Loucy (cell line): ENCODE measurements at regions not wholly inside any gene's neighbourhood (a gene's known extent, or its start where the extent isn't known, plus 50 kb on each side); places are given as distances from the start of the nearest gene placed in this dataset.

Experiments used
- H2AFZ ChIP-seq: fragments of 200-600 bp; sonication (generic); 2 replicates; pipeline ENCODE4 v1.6.0; 2016; ENCODE audit warnings: antibody characterized with exemption, mild to moderate bottlenecking, low read length, moderate library complexity
- H3F3A ChIP-seq: fragments of 200-600 bp; 2 replicates; pipeline ENCODE4 v1.6.0; 2016; ENCODE audit warnings: antibody characterized with exemption, low read depth, mild to moderate bottlenecking
- H3K27me3 ChIP-seq: fragments of 200-600 bp; sonication (generic); 2 replicates; pipeline ENCODE4 v1.6.1; 2014; ENCODE audit warnings: low read length, mild to moderate bottlenecking; ENCODE audit not compliant: insufficient read depth, poor library complexity, severe bottlenecking
- H3K36me3 ChIP-seq: fragments of 200-600 bp; sonication (generic); 2 replicates; pipeline ENCODE4 v1.6.1; 2016; ENCODE audit warnings: low read length; ENCODE audit not compliant: insufficient read depth
- H3K4me1 ChIP-seq: fragments of 200-600 bp; sonication (generic); 2 replicates; pipeline ENCODE4 v1.5.1; 2014; ENCODE audit warnings: low read length, mild to moderate bottlenecking; ENCODE audit not compliant: insufficient read depth, poor library complexity, severe bottlenecking
- H3K4me2 ChIP-seq: fragments of 200-600 bp; sonication (generic); 2 replicates; pipeline ENCODE4 v1.6.0; 2014; ENCODE audit warnings: antibody characterized with exemption, low read length, low read depth, mild to moderate bottlenecking; ENCODE audit not compliant: poor library complexity, severe bottlenecking
- H3K4me3 ChIP-seq: fragments of 200-600 bp; sonication (generic); 2 replicates; pipeline ENCODE4 v1.5.1; 2014; ENCODE audit warnings: low read length, mild to moderate bottlenecking, mixed read lengths; ENCODE audit not compliant: poor library complexity, severe bottlenecking
- H3K79me2 ChIP-seq: fragments of 200-600 bp; sonication (generic); 2 replicates; pipeline ENCODE4 v1.6.1; 2014; ENCODE audit warnings: low read length; ENCODE audit not compliant: insufficient read depth
- H3K9ac ChIP-seq: fragments of 200-600 bp; sonication (generic); 2 replicates; pipeline ENCODE4 v1.6.0; 2014; ENCODE audit warnings: mild to moderate bottlenecking, low read depth, low read length, moderate library complexity; ENCODE audit not compliant: poor library complexity, severe bottlenecking
- H3K9me2 ChIP-seq: fragments of 200-600 bp; sonication (generic); replicated peaks from 2 replicates; pipeline ENCODE4 v1.6.1; 2016; ENCODE audit warnings: low read depth, low read length, mixed read lengths
- H3K9me3 ChIP-seq: fragments of 200-600 bp; sonication (generic); 2 replicates; pipeline ENCODE4 v1.6.1; 2014; ENCODE audit warnings: mild to moderate bottlenecking, antibody characterized with exemption, low read length, low read depth; ENCODE audit not compliant: insufficient read depth
- H4K20me1 ChIP-seq: fragments of 200-600 bp; sonication (generic); 2 replicates; pipeline ENCODE4 v1.6.0; 2014; ENCODE audit warnings: antibody characterized with exemption, low read length, mild to moderate bottlenecking; ENCODE audit not compliant: insufficient read depth, poor library complexity, severe bottlenecking
- CTCF ChIP-seq: fragments of 200-600 bp; sonication (generic); conservative IDR thresholded peaks from 2 replicates; pipeline ENCODE4 v1.5.1; 2014; ENCODE audit warnings: mild to moderate bottlenecking, antibody characterized with exemption, low read length
- EZH2phosphoT487 ChIP-seq: fragments of 200-600 bp; IDR thresholded peaks from 2 replicates; pipeline ENCODE4 v1.6.1; 2018; ENCODE audit warnings: antibody characterized with exemption, mild to moderate bottlenecking, moderate library complexity, borderline replicate concordance

GRCh38 chr7:94222516-94222915, 172.2 kb upstream of the COL1A2 start:
- Histone ChIP-seq H3K9me3 (no peaks in the 10 kb centered on the region), H3K27me3 (no peaks in the 10 kb centered on the region), H3K36me3 (no peaks in the 10 kb centered on the region), H3K79me2 (no peaks in the 10 kb centered on the region), H4K20me1 (no peaks in the 10 kb centered on the region), H3K4me1 (no peaks in the 10 kb centered on the region), H3K4me3 (no peak overlapping the region), H3K4me2 (no peak overlapping the region), H3F3A (no peaks in the 10 kb centered on the region), H2AFZ (no peak overlapping the region), H3K9me2 (no peaks in the 10 kb centered on the region), H3K9ac (no peak overlapping the region)
- no peak for TF ChIP-seq CTCF
- no peak for TF ChIP-seq EZH2phosphoT487

- H3K4me1 ChIP-seq = no peaks in the 10 kb centered on the region
- no peaks in the 10 kb centered on the region for H3F3A ChIP-seq
- H2AFZ ChIP-seq = no peak overlapping the region
- H3K36me3 ChIP-seq = no peaks in the 10 kb centered on the region
- H3K9ac ChIP-seq = no peak overlapping the region
- no peaks in the 10 kb centered on the region for H3K9me2 ChIP-seq
- H3K4me2 ChIP-seq = no peak overlapping the region
- no peaks in the 10 kb centered on the region for H3K79me2 ChIP-seq
- H3K9me3 ChIP-seq = no peaks in the 10 kb centered on the region
- no peak overlapping the region for H3K4me3 ChIP-seq
- peak; percentile 27 for TF ChIP-seq CTCF
- no peak for TF ChIP-seq EZH2phosphoT487
- H3K27me3 ChIP-seq = no peaks in the 10 kb centered on the region
- H4K20me1 ChIP-seq = no peaks in the 10 kb centered on the region
These were observed 171.2 kb upstream of the COL1A2 start for GRCh38 chr7:94223375-94224084.

GRCh38 chr7:94228223-94228622, 166.5 kb upstream of the COL1A2 start:
- H3K9me3 ChIP-seq = no peaks in the 10 kb centered on the region
- H2AFZ ChIP-seq = no peak overlapping the region
- TF ChIP-seq CTCF (no peak), EZH2phosphoT487 (no peak)
- no peaks in the 10 kb centered on the region for H3F3A ChIP-seq
- H3K9ac ChIP-seq = no peak overlapping the region
- H4K20me1 ChIP-seq = no peaks in the 10 kb centered on the region
- no peaks in the 10 kb centered on the region for H3K27me3 ChIP-seq
- H3K79me2 ChIP-seq = no peaks in the 10 kb centered on the region
- no peaks in the 10 kb centered on the region for H3K9me2 ChIP-seq
- no peaks in the 10 kb centered on the region for H3K36me3 ChIP-seq
- H3K4me2 ChIP-seq = no peak overlapping the region
- no peak overlapping the region for H3K4me3 ChIP-seq
- no peaks in the 10 kb centered on the region for H3K4me1 ChIP-seq
